ENCODE measurements at regions not wholly inside any gene's neighbourhood (a gene's known extent, or its start where the extent isn't known, plus 50 kb on each side); places are given as distances from the start of the nearest gene placed in this dataset.
"Not testable (repeated sequence)": the region's sequence is repeated elsewhere in the genome, so short reads cannot be mapped to it uniquely, and the experiment has no call there.

GRCh38 chr7:50914460-50914859, 131.8 kb upstream of the GRB10 start:
- no peak for DNase-seq

GRCh38 chr7:50908628-50909290, 126.1 kb upstream of the GRB10 start:
- DNase-seq = no peak

DNA sequence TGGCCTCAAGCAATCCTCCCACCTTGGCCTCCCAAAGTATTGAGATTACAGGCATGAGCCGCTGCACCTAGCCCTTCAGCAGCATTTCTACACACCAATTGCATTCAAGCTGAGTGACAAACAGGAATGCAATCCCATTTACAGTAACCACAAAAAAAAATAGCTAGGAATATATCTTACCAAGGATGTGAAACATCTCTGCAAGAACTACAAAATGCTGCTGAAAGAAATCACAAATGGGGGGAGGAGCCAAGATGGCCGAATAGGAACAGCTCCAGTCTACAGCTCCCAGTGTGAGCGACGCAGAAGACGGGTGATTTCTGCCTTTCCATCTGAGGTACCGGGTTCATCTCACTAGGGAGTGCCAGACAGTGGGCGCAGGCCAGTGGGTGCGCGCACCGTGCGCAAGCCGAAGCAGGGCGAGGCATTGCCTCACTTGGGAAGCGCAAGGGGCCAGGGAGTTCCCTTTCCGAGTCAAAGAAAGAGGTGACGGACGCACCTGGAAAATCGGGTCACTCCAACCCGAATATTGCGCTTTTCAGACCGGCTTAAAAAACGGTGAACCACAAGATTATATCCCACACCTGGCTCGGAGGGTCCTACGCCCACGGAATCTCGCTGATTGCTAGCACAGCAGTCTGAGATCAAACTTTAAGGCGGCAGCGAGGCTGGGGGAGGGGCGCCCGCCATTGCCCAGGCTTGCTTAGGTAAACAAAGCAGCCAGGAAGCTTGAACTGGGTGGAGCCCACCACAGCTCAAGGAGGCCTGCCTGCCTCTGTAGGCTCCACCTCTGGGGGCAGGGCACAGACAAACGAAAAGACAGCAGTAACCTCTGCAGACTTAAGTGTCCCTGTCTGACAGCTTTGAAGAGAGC, 116.1 kb upstream of the GRB10 start:
- DNase-seq = peak; percentile 34

GRCh38 chr7:50887061-50887460, 104.4 kb upstream of the GRB10 start:
- DNase-seq = not testable (repeated sequence)

- no peak for DNase-seq
Measured at GRCh38 chr7:50872437-50872836, 89.7 kb upstream of the GRB10 start.

DNA sequence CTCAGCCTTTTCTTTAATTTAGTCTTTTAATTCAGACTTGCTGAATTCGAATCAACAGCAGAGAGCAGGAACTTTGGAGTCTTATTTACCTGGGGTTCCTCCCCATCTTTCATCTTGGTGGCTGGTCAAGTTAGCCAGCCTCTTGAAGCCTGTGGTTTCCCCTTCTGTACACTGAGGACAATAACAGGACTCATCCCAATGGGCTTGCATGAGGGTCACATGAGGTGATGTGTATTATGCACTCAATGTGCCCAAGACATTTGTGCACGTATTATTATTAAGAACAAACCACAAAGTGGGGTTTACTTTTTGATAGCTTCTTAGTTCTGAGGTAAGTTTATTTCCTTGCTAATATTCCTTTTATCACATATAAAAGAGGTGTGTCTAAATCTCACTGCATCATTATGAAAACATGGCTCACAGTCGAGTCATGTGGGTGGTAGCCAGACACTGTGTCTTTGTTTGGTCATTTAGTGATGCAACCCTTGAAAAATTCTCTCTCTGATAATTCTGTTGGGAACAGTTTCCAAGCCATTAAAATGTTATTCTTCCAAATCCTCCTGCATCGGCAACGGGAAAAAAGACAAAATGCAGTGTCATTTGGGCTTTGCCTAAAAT, 86.5 kb upstream of the GRB10 start:
- DNase-seq = no peak

GRCh38 chr7:50868426-50869100, 85.9 kb upstream of the GRB10 start:
- DNase-seq = no peak

DNA sequence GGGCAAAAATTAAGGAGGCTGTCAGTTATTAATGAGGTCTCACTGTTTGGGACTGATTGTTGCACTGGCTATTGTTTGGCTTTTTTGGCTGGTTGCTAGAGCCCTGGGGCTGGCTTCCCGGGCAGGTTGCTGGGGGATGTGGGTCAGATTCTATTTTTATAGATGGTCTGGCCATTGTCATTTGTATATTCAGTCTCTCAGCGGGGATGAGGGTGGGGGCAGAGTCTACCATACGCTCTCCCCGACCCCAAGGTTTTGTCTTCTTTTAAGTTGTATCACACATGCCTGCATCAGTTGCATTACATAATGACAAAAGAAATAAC, 84.3 kb upstream of the GRB10 start:
- no peak for DNase-seq

DNA sequence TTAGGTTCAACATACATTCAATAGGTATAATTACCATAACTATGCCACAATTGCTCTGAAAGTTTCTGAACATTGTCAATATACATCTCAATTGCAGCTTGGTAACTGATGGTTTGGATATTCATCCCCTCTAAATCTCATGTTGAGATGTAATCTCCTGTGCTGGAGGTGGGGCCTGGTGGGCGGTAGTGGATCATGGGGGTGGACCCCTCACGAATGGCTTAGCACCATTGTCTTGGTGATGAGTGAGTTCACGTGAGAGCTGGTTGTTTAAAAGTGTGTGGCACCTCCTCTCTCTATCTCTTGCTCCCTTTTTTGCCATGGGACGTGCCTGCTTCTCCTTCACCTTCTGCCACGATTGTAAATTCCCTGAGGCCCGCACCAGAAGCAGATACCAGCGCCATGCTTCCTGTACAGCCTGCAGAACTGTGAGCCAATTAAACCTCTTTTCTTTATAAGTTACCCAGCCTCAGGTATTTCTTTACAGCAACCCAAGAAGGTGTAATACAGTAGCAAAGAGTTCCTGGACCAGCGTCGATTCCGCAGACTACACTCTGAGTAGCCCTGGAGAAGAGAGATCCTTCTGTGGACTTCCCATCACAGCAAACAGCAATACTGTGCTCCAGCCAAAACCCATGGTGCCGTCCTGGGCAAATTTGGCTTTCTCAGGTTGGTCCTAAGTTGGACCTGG, 83.8 kb upstream of the GRB10 start:
- no peak for DNase-seq

GRCh38 chr7:50865450-50865849, 82.8 kb upstream of the GRB10 start:
- no peak for DNase-seq

GRCh38 chr7:50864694-50865093, 82.0 kb upstream of the GRB10 start:
- no peak for DNase-seq

GRCh38 chr7:50863053-50863452, 80.4 kb upstream of the GRB10 start:
- no peak for DNase-seq

DNA sequence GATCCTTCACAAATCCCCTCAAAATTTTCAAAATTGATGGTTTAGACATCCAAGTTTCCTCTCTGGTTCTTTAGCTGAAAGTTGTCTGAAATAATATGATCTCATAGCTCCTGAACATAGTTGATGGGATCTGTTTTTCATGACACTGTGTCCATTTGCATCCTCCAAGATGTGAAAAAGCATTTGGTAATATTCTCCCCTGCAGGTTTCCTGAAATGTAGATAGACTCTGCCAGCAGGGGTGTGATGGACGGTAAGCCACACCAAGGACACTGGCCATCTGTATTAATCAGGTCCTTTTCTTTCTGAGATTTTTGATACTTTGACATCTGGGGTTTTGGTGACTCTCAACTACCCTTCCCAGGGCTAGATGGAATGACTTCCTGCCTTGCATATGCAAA, 79.6 kb upstream of the GRB10 start:
- DNase-seq = no peak

DNA sequence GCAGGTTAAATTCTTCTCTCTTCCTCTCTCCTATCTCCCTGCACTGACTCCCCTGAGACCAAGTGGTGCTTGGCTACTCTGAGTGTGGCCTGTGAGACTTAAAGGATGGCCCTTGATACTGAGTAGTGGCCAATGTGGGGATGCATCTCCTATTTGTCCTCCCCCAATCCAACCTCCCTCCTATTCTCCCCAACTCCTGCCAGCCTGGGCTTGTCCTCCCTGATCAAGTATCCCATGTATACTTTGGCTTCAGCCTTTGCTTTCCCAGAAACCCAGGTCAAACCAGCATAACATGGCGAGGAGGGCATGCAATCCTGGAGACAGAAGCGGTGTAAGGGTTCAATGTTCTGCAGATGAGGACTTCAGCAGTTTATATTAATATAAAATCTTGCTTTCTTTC, 77.9 kb upstream of the GRB10 start:
- DNase-seq = no peak

DNA sequence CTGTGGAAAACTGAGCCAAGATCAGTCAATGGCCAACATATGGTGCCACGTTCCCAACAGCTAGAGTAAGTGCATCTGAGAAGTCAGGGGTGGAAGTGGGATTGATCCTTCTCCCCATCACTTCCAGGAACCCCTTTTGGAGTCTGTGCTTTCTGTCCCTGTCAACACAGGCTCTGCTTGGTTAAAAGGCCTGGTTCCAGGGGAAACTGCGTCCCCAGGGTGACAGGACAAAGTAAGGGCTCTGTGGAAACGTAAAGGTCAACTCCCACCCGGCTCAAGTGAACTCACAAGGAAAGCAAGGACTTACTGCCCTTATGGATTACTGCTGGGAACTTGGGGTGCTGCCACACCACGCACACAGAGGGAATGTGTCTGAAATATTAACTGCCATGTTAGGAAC, 77.5 kb upstream of the GRB10 start:
- no peak for DNase-seq

DNA sequence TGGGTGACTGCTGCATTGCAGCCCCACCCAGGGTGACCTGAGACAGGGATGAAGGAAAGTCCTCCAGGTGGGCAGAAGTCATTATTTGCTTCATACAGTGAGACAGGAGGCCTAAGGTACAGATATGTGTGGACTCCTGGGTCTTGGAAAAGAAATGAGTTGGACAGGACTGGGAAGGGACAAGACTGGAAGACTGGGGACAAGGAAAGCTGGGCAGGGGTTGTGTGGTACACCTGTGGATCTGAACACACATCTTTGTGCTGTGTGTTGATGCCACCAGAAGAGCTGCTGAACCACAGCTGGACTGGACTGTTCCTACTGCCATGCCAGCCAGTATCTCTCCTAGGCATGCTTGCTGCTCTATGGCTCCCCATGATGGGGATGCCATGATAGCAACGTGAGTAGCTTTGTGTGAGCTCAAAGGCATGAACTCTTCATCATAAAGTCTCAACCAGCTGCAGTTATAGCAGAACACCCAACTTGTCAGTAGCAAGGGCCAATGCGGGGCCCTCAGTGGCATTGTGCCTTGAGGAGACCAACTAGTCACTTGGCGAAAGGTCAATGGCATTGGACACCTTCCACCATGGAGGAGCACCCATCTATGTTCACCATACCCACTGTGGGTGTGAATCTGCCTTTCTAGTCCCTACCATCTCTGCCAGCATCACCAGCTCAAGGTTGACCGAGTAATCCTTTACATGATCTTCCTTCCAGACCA, 76.0 kb upstream of the GRB10 start:
- no peak for DNase-seq

DNA sequence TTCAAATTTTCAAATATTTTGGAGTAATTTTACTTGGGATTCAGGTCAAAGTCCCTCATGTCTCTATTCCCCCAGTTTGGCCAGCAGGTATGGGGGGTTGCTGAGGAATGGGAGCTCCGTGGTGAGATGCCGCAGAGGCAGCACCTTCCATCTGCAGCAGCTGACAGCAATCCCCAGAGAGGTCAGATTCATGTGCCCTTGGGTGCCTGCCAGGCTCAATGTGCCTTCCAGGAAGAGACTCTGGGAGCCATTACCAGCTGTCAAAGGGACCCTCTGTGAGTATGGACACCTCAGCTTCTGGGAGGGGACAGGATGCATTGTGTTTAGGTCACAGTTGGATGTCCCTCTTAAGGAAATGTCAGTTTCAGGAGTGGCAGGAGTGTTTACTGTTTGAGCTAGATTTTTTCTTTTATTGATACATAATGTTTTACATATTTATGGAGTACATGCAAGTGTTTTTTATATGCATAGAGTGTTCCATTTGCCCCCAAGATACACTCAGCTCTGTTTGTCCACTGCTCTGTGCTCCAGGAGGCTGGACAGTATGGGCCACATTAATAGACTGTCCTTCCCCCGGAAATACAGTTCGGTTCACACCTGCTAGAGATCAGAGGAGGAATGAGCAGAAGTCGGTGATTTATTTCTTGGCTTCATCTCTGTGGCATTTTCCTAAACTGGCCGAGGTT, 75.3 kb upstream of the GRB10 start:
- no peak for DNase-seq

DNA sequence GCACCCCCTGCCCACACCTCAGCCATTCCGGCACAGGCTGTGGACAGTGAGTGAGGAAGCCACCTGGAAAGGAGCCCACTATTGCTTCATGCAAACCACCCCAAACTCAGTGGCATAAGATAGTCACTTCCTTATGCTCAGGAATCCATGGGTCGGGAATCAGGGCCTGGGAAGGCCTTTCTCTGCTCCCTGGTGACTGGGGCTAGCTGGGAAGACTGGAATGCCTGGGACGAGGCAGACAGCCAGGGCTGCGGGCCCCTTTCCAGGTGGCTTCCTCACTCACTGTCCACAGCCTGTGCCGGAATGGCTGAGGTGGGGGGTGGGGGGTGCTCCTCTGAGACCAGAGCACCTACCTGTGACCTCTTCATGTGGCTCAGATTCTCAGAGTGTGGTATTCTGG, 74.1 kb upstream of the GRB10 start:
- DNase-seq = no peak

DNA sequence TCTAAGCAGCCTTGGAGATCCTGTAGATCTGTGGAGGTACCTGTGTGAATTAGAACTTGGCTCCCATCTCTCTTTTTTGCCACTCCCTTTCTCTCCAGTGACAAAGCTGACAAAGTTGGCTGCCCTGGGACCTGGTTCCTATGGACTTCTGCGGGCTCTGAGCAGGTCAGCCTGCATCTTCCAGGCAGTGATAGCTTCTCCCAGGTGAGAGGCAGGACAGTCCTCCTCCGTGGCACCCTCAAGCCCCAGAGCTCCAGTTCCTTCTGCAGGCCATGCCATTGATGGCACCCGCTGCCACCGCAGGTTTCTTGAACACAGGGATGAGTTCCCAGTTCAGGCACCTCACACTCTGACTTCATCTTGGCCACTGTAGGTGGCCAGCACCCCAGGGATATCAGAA, 73.5 kb upstream of the GRB10 start:
- DNase-seq = no peak

DNA sequence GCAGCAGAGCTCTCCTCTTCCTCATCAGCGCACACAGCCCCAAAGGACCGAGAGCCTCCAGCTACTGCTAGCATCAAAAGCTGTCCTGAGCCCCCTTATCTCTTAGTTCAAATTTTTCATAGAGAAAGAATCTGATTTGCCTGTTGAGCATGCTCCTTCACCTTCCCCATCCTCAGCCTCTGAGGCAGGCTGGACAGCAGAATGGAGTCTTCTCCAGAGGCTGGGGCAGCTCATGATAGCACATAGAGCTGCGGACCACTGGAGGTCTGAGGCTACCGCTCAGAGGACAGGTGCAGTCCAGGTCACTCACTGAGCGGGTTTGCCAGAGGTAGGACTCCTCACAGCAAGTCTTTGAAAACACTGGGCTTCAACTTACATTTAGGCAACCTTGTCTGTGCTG, 72.8 kb upstream of the GRB10 start:
- DNase-seq = no peak

DNA sequence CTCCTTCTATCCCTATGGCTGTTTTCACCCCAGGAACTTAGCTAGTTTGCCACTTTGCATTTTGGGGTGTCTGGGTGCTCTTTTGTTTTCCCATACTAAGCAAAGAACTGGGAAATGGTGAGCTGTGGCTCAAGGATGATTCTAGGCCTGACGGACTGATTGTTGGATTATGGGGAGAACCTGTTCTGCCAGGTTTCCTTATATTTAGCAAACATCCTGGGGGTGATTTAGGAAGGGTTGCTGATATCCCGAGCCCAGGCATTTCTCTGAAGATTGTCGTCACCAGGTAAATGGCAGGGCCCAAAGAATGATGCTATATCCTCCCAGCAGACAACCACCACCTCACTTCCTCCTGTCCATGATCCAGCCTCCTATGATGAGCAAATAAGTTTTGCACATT, 72.1 kb upstream of the GRB10 start:
- no peak for DNase-seq

DNA sequence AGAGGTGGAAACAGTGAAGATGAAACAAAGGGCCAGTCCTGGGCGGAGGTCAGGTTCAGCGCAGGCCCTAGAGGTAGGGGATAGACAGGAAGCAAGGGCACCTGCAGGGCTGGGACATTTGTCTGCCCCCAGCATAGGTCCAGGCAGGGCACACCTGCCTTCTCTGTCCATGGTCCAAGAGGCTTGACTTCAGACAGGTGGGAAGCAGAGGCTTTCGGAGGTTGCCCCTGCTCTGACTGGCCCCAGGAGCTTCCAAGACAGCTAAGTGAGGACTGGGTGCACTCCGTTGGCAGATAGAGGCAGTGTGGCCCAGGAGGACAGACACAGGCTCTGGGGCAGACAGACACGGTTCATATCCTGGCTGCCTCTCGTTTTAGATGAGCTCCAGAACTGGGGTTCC, 71.6 kb upstream of the GRB10 start:
- DNase-seq = no peak
